AML-193 (cell line): ENCODE measurements at regions not wholly inside any gene's neighbourhood (a gene's known extent, or its start where the extent isn't known, plus 50 kb on each side); places are given as distances from the start of the nearest gene placed in this dataset.
A peak's percentile ranks its signal among the peaks of the same experiment; 100 is the strongest.

ENCODE experiments used
- DNase-seq, 2 experiments: peaks; one replicate each; lab custom pipeline; 2025; lab: John Stamatoyannopoulos, UW

- DNase-seq = no peak
Measured at GRCh38 chr7:26043801-26044200, 108.2 kb upstream of the NFE2L3 start.

GRCh38 chr7:26044320-26044719 is 107.7 kb upstream of the NFE2L3 start:
- no peak for DNase-seq

GRCh38 chr7:26046150-26046549 is 105.8 kb upstream of the NFE2L3 start:
- DNase-seq = no peak

- no peak for DNase-seq
Measured at GRCh38 chr7:26046878-26047277, 105.1 kb upstream of the NFE2L3 start.

- DNase-seq = no peak
Measured at GRCh38 chr7:26048663-26049062, 103.3 kb upstream of the NFE2L3 start.

GRCh38 chr7:26049081-26049480 is 102.9 kb upstream of the NFE2L3 start:
- no peak for DNase-seq

- peak in 1 of 2 experiments; percentile 7 for DNase-seq
Measured at GRCh38 chr7:26051021-26051420, 101.0 kb upstream of the NFE2L3 start.

- no peak for DNase-seq
Measured at GRCh38 chr7:26052706-26053105, 99.3 kb upstream of the NFE2L3 start.

GRCh38 chr7:26054386-26054785 is 97.6 kb upstream of the NFE2L3 start:
- no peak for DNase-seq

GRCh38 chr7:26055241-26055640 is 96.8 kb upstream of the NFE2L3 start:
- DNase-seq = no peak

- no peak for DNase-seq
Measured at GRCh38 chr7:26060733-26061677, 91.0 kb upstream of the NFE2L3 start.

GRCh38 chr7:26061678-26062603 is 90.1 kb upstream of the NFE2L3 start:
- peak; percentile 41 to 50 for DNase-seq

- DNase-seq = no peak
Measured at GRCh38 chr7:26065652-26066051, 86.3 kb upstream of the NFE2L3 start.

GRCh38 chr7:26066736-26067135 is 85.3 kb upstream of the NFE2L3 start:
- no peak for DNase-seq

GRCh38 chr7:26070290-26070689 is 81.7 kb upstream of the NFE2L3 start:
- DNase-seq = no peak

- no peak for DNase-seq
Measured at GRCh38 chr7:26071622-26072456, 80.2 kb upstream of the NFE2L3 start.

GRCh38 chr7:26073041-26073440 is 79.0 kb upstream of the NFE2L3 start:
- DNase-seq = no peak

- DNase-seq = no peak
Measured at GRCh38 chr7:26074919-26075318, 77.1 kb upstream of the NFE2L3 start.

GRCh38 chr7:26076691-26077090 is 75.3 kb upstream of the NFE2L3 start:
- no peak for DNase-seq

- DNase-seq = peak; percentile 56 to 61
Measured at GRCh38 chr7:26078437-26079336, 73.3 kb upstream of the NFE2L3 start.

GRCh38 chr7:26081638-26082037 is 70.4 kb upstream of the NFE2L3 start:
- DNase-seq = no peak
